Endothelial cell of umbilical vein (primary cell): ENCODE measurements at regions not wholly inside any gene's neighbourhood (a gene's known extent, or its start where the extent isn't known, plus 50 kb on each side); places are given as distances from the start of the nearest gene placed in this dataset.

Experiments
- BruUV-seq: library from RNA; stranded (reverse); fragments of 400-500 nt; replicated peaks from 2 replicates; lab custom pipeline; 2021; lab: Mats Ljungman, UMichigan
- CTCF ChIA-PET: fragments of 300-600, 350-600 bp; sonication (Branson Sonifier 250); formaldehyde crosslinking; loops from one replicate; lab custom pipeline; 2021; ENCODE audit warnings: antibody characterized with exemption, inconsistent platforms; lab: Charles Lee
- POLR2A ChIA-PET: fragments of 300-600, 350-600 bp; sonication (Branson Sonifier 250); formaldehyde crosslinking; loops from one replicate; lab custom pipeline; 2021; ENCODE audit warnings: antibody characterized with exemption, inconsistent platforms; lab: Charles Lee
- DNase-seq: peaks from one replicate; pipeline ENCODE4 v3.0.0-alpha.2; 2011; ENCODE audit warnings: low read depth, low spot score
- FAIRE-seq: peaks from 2 replicates; lab custom pipeline; 2011; peaks lifted over from hg19 to GRCh38; lab: Jason Lieb, UNC
- H2AFZ ChIP-seq: 2 replicates; pipeline ENCODE4 v1.6.0; 2012; ENCODE audit warnings: low read depth, low read length, control low read depth, inconsistent platforms
- H3K27ac ChIP-seq: 2 replicates; pipeline ENCODE4 v1.5.1; 2011; ENCODE audit warnings: low read depth, mild to moderate bottlenecking, control low read depth, low read length, moderate library complexity; ENCODE audit not compliant: insufficient read depth
- H3K27me3 ChIP-seq, 2 experiments: 2 replicates each; pipeline versions ENCODE4 v1.6.0 to v1.6.1; 2011; ENCODE audit warnings: low read length in 2 of 2, mixed read lengths in 1 of 2; ENCODE audit not compliant: control insufficient read depth in 2 of 2, insufficient read depth in 2 of 2
- H3K36me3 ChIP-seq, 2 experiments: 2 replicates in 1 of 2; 3 replicates in 1 of 2; pipeline ENCODE4 v1.5.1; 2011; ENCODE audit warnings: low read length in 2 of 2, mild to moderate bottlenecking in 1 of 2, moderate library complexity in 1 of 2; ENCODE audit not compliant: control insufficient read depth in 2 of 2, insufficient read depth in 2 of 2; ENCODE audit errors: extremely low read depth in 1 of 2
- H3K4me1 ChIP-seq: 3 replicates; pipeline ENCODE4 v1.5.1; 2011; ENCODE audit warnings: mild to moderate bottlenecking, low read length; ENCODE audit not compliant: control insufficient read depth, insufficient read depth; ENCODE audit errors: extremely low read depth
- H3K4me2 ChIP-seq: 2 replicates; pipeline ENCODE4 v1.6.1; 2011; ENCODE audit warnings: low read length, control low read depth, mixed read lengths; ENCODE audit not compliant: insufficient read depth
- H3K4me3 ChIP-seq, 3 experiments: fragments of 200-600 bp in 1 of 3; sonication (generic), shearing (Covaris generic) in 1 of 3; replicated peaks in 1 of 3; 2 replicates each; pipeline ENCODE4 v1.5.1; 2011 to 2016; ENCODE audit warnings: control low read depth in 3 of 3, low read length in 3 of 3, mild to moderate bottlenecking in 2 of 3, inconsistent platforms in 1 of 3, low read depth in 1 of 3, moderate library complexity in 1 of 3; ENCODE audit not compliant: insufficient read depth in 1 of 3
- H3K79me2 ChIP-seq: 2 replicates; pipeline ENCODE4 v1.6.0; 2012; ENCODE audit warnings: low read length, inconsistent platforms; ENCODE audit not compliant: control insufficient read depth, insufficient read depth
- H3K9ac ChIP-seq: replicated peaks from 2 replicates; pipeline ENCODE3; 2011; ENCODE audit warnings: low read length, control low read depth; ENCODE audit not compliant: insufficient read depth; ENCODE audit errors: extremely low read depth
- H3K9me1 ChIP-seq: replicated peaks from 3 replicates; pipeline ENCODE4 v1.6.0; 2011; ENCODE audit warnings: mild to moderate bottlenecking, low read length; ENCODE audit not compliant: control insufficient read depth, insufficient read depth; ENCODE audit errors: extremely low read depth
- H3K9me3 ChIP-seq: replicated peaks from 2 replicates; pipeline ENCODE4 v1.5.1; 2012; ENCODE audit warnings: low read length, inconsistent platforms; ENCODE audit not compliant: control insufficient read depth, insufficient read depth
- H4K20me1 ChIP-seq: replicated peaks from 2 replicates; pipeline ENCODE3; 2011; ENCODE audit warnings: mild to moderate bottlenecking, low read length; ENCODE audit not compliant: control insufficient read depth, insufficient read depth; ENCODE audit errors: extremely low read depth
- EZH2 ChIP-seq: IDR thresholded peaks from 2 replicates; pipeline ENCODE4 v1.6.1; 2012; ENCODE audit warnings: borderline replicate concordance, low read depth, mild to moderate bottlenecking, moderate library complexity, low read length, inconsistent platforms; ENCODE audit not compliant: severe bottlenecking
- FOS ChIP-seq: IDR thresholded peaks from 2 replicates; pipeline ENCODE4 v1.6.1; 2011; ENCODE audit warnings: mild to moderate bottlenecking, low read length, moderate library complexity, borderline replicate concordance; ENCODE audit not compliant: insufficient read depth
- GATA2 ChIP-seq: IDR thresholded peaks from 2 replicates; pipeline ENCODE4 v1.7.0; 2011; ENCODE audit warnings: low read depth, mild to moderate bottlenecking, moderate library complexity, mixed read lengths, low read length; ENCODE audit not compliant: insufficient read length, insufficient read depth
- JUN ChIP-seq: IDR thresholded peaks from 2 replicates; pipeline ENCODE4 v1.6.1; 2011; ENCODE audit warnings: borderline replicate concordance, low read depth; ENCODE audit not compliant: insufficient read length, insufficient read depth
- dilution Hi-C: fragments of 300-500 bp; cut with MboI; formaldehyde crosslinking; loops from one replicate; pipeline ENCODE4 v1.15.0; 2019; ENCODE audit warnings: low sequenced_read_pairs; ENCODE audit not compliant: extremely low pct_ligation_motif_present
- intact Hi-C: fragments of 100-400 bp; cut with micrococcal nuclease; formaldehyde crosslinking; loops from one replicate; pipeline ENCODE4 v1.10.0; 2022
- TF ChIP-seq, protein P1 (sequence below): IDR thresholded peaks from 2 replicates; pipeline ENCODE4 v1.6.1; 2011; ENCODE audit not compliant: insufficient read depth, insufficient read length
- TF ChIP-seq, protein P2 (sequence below), 2 donors: IDR thresholded peaks; 1 replicate in 1 of 2; 2 replicates in 1 of 2; pipeline ENCODE4 v1.5.1; 2011; ENCODE audit warnings: low read length in 2 of 2, mild to moderate bottlenecking in 2 of 2, moderate library complexity in 2 of 2, control low read depth in 1 of 2, inconsistent platforms in 1 of 2, low read depth in 1 of 2; ENCODE audit not compliant: insufficient read depth in 1 of 2; ENCODE audit errors: extremely low read depth in 1 of 2

DNA sequence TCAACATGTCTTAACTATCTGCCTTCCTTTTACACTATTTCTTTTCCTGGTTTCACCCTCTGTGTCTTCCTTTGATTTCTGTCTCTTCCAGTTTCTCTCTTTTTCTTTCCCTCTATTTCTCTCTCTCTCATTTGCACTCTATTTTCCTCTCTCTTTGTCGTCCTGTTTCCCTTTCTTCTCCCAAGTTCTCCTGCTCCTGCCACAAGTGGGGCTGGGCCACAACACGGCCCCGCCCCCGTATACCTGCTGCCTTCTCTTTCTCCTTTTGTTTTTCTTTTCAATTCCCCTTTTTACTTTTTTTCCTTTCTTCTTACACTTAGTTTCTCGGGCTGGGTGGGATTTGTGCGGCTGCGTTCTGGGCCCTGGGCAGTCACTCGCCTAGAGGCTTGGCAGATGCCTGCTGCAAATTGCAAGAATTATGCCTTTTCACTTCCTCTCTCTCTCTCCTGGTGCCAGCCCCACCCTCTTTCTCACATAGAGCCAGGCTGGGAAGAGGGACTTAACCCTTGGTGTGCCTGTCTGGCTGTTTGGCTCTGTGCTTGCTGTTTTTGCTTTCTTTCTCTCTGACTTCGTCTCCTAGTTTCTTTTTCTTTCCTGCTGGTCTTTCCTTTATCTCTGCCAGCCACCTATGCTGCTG is 2139.4 kb downstream of the TP53TG3F start:
- Histone ChIP-seq H3K4me3 (no peak overlapping the region), H3K4me2 (no peak overlapping the region), H2AFZ (no peak overlapping the region), H3K9me1 (no peaks in the 10 kb centered on the region), H3K79me2 (no peaks in the 10 kb centered on the region), H4K20me1 (no peaks in the 10 kb centered on the region), H3K36me3 (no peaks in the 10 kb centered on the region), H3K27ac (no peak overlapping the region), H3K9ac (no peak overlapping the region), H3K9me3 (no peaks in the 10 kb centered on the region), H3K4me1 (no peaks in the 10 kb centered on the region), H3K27me3 (no peaks in the 10 kb centered on the region)
- BruUV-seq, result no TSS peak
- dilution Hi-C loops (no loop called here), intact Hi-C loops (no loop called here)
- POLR2A ChIA-PET, result no interaction called here
- FAIRE-seq (no peak), DNase-seq (no peak)
- CTCF ChIA-PET, result no interaction called here
- TF ChIP-seq EZH2, result no peak
- TF ChIP-seq GATA2, result no peak
- TF ChIP-seq JUN, result no peak
- TF ChIP-seq, protein P1, sequence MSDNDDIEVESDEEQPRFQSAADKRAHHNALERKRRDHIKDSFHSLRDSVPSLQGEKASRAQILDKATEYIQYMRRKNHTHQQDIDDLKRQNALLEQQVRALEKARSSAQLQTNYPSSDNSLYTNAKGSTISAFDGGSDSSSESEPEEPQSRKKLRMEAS, result no peak
- TF ChIP-seq FOS, result no peak
- TF ChIP-seq, protein P2, sequence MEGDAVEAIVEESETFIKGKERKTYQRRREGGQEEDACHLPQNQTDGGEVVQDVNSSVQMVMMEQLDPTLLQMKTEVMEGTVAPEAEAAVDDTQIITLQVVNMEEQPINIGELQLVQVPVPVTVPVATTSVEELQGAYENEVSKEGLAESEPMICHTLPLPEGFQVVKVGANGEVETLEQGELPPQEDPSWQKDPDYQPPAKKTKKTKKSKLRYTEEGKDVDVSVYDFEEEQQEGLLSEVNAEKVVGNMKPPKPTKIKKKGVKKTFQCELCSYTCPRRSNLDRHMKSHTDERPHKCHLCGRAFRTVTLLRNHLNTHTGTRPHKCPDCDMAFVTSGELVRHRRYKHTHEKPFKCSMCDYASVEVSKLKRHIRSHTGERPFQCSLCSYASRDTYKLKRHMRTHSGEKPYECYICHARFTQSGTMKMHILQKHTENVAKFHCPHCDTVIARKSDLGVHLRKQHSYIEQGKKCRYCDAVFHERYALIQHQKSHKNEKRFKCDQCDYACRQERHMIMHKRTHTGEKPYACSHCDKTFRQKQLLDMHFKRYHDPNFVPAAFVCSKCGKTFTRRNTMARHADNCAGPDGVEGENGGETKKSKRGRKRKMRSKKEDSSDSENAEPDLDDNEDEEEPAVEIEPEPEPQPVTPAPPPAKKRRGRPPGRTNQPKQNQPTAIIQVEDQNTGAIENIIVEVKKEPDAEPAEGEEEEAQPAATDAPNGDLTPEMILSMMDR (IDR thresholded peaks at IDR 0.05; ENCODE audit: extremely low read depth in 1 of 2, insufficient read depth in 1 of 2, low read depth in 1 of 2, low read length in 2 of 2), result no peak
